Astrocyte of the cerebellum (primary cell): ENCODE measurements at regions not wholly inside any gene's neighbourhood (a gene's known extent, or its start where the extent isn't known, plus 50 kb on each side); places are given as distances from the start of the nearest gene placed in this dataset.

Experiments
- DNase-seq: peaks from one replicate; pipeline ENCODE4 v3.0.0-alpha.2; 2011; ENCODE audit warnings: low read depth
- H3K4me3 ChIP-seq: 2 replicates; pipeline ENCODE4 v1.5.1; 2011; ENCODE audit warnings: mild to moderate bottlenecking, low read depth, low read length, moderate library complexity
- CTCF ChIP-seq: IDR thresholded peaks from 2 replicates; pipeline ENCODE4 v1.5.1; 2012; ENCODE audit warnings: low read length, low read depth, moderate library complexity, mild to moderate bottlenecking; ENCODE audit errors: missing control alignments
- in situ Hi-C: cut with HindIII; loops from 2 replicates; pipeline ENCODE4 v1.10.0; 2017; ENCODE audit warnings: low sequenced_read_pairs

- no peak overlapping the region for H3K4me3 ChIP-seq
- in situ Hi-C loops = no loop called here
- DNase-seq = no peak
- no peak for TF ChIP-seq CTCF
Observed at GRCh38 chr4:18670034-18670433, 648.5 kb upstream of the LCORL start.

- no peak overlapping the region for H3K4me3 ChIP-seq
- DNase-seq = no peak
- no peak for TF ChIP-seq CTCF
- in situ Hi-C loops = no loop called here
Observed at GRCh38 chr4:18669390-18669789, 647.8 kb upstream of the LCORL start.

GRCh38 chr4:18666322-18666721, 644.8 kb upstream of the LCORL start:
- DNase-seq = no peak
- TF ChIP-seq CTCF = no peak
- in situ Hi-C loops = no loop called here
- H3K4me3 ChIP-seq = no peak overlapping the region

- no peak overlapping the region for H3K4me3 ChIP-seq
- in situ Hi-C loops = no loop called here
- TF ChIP-seq CTCF = no peak
- DNase-seq = no peak
Observed at GRCh38 chr4:18664171-18664570, 642.6 kb upstream of the LCORL start.

GRCh38 chr4:18645351-18645750, 623.8 kb upstream of the LCORL start:
- in situ Hi-C loops = no loop called here
- no peak for TF ChIP-seq CTCF

GRCh38 chr4:18641334-18641733, 619.8 kb upstream of the LCORL start:
- in situ Hi-C loops = no loop called here
- H3K4me3 ChIP-seq = no peak overlapping the region
- TF ChIP-seq CTCF = no peak
- DNase-seq = no peak

More at GRCh38 chr4:18645351-18645750, 623.8 kb upstream of the LCORL start:
- H3K4me3 ChIP-seq = no peak overlapping the region
- DNase-seq = no peak

- no peak overlapping the region for H3K4me3 ChIP-seq
- DNase-seq = no peak
- TF ChIP-seq CTCF = no peak
- in situ Hi-C loops = no loop called here
Observed at GRCh38 chr4:18638031-18638430, 616.5 kb upstream of the LCORL start.
